NOMO-1 treated with DMSO at 0.1 percent for 48 hours (cell line): ENCODE measurements at regions not wholly inside any gene's neighbourhood (a gene's known extent, or its start where the extent isn't known, plus 50 kb on each side); places are given as distances from the start of the nearest gene placed in this dataset.

Experiments used
- DNase-seq: peaks from one replicate; lab custom pipeline; 2025; ENCODE audit not compliant: unreplicated experiment; lab: John Stamatoyannopoulos, UW

DNA sequence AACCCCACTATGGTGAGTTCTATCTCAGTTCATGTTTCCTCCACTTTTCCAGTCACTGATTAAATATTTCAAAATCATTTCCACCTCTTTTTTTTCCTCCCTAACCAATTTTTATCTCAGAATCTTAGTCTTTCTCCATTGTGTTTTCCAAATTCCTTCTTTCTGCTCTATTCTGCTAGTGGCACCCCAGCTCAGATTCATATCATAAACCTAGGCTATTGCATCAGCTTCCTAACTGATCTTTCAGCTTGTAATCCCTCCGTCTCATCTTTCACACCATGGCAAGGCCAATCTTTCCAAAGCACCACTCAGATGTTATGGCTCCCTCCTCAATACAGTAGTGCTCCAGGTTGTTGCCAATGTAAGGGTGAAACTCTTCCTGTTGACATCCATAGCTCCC lies 631.9 kb downstream of the PLPP3 start:
- no peak for DNase-seq

DNA sequence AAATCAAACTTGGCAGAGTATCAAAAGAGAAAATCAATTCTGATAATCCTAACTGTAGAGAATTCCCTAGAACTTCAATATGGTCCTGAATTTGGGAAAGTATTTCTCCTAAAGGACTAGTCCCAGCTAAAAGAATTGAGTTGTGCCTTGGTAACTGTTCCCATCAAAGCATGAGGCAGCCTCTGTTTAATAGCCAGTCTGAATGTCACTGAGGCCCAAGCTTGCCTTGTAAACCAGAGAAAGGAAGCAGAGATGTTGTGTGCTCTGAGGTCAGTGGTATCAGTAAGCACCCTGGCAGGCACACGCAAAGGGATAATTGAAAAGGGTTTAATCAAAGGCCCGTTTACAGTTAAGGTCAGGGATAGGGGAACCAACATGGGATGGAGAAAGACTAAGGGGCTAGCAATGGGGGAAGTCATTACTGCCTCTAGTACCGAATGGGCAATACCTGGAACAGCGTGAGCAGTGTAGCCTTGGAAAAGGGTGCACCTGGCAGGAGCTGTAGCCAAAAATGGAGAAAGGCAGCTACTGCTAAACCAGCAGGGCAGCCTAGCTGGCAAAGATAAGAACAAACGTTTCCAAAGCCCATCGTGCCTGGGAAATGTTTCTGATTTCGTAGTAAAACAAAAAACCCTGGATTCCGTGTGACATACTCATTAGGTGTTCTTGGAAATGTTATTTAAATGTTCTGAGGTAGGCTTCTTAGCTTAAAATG lies 635.5 kb downstream of the PLPP3 start:
- DNase-seq = no peak

DNA sequence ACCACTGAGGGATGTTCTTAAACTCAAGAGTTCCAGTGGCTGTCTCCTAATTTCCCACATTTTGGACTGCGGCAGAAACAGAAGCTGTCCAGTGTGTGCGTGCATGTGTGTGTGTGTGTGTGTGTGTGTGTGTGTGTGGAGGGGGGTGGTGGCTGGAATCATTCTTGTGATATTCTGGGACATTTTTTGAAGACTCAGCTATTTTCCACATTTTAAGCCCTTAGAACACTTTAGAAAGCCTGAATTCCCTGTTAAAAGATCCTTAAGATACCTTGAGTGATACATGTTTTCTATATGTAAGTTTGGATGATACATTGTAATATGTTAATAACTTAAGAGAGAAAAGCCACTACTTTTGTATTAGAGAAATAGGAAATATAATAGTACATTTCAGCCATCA lies 636.4 kb downstream of the PLPP3 start:
- no peak for DNase-seq

DNA sequence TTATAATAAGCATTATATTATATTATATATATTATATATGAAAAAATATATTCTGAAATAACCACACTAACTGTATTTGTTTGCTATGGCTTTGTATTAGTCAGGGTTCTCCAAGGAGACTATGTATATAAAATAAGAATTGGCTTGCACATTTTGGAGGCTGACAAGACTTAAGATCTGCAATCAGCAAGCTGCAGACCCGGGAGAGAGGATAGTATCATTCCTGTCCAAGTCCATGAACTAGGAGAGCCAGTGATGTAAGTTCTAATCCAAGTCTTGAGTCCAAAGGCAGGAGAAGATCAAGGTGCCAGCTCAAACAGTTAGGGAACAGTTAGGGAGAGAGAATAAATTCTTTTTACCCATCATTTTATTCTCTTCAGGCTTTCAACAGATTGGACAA lies 639.5 kb downstream of the PLPP3 start:
- DNase-seq = no peak

- DNase-seq = no peak
Measured at GRCh38 chr1:55938861-55939260, 640.5 kb downstream of the PLPP3 start.

DNA sequence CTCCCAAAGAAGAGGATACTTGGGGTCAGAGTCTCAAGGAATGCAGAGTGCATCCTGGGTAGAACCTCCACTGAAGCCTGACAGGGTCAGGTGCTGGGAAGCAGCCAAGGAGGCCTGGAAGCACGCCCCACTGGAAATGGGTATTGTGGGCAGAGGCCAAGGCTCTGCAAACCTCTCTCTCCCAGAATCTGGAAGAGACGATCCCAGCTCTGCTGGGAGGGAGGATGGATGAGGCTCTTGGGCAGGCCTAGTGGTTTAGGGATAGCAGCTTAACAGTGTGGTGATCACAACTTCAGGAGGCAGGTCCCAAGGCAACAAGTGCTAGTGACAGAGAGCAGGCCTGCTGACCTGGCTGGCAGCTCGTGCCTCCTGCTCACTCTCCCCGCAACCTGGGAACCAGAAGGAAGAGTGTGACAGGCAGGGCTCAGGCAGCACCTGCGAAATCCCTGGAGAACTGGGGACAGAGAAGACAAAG lies 641.0 kb downstream of the PLPP3 start:
- no peak for DNase-seq

- DNase-seq = no peak
Measured at GRCh38 chr1:55937840-55938375, 641.5 kb downstream of the PLPP3 start.

- no peak for DNase-seq
Measured at GRCh38 chr1:55935236-55935635, 644.1 kb downstream of the PLPP3 start.

DNA sequence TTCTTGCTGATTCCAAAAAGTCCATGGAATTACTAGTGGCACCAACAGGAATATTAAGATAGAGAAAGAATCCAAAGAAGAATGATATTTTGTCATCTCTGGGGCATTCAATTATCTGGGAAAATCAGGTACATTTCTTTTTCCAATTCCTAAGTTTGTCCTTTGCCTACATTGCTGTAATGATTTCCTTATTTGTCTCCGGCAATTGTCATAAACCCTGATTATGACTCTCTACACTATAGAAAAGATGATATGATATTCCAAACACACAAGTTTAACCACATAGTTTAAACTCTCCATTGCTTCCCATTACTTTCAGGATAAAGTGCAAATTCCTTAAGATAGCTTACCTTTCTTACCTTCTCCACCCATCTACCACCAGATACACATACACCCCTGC lies 647.0 kb downstream of the PLPP3 start:
- DNase-seq = no peak

DNA sequence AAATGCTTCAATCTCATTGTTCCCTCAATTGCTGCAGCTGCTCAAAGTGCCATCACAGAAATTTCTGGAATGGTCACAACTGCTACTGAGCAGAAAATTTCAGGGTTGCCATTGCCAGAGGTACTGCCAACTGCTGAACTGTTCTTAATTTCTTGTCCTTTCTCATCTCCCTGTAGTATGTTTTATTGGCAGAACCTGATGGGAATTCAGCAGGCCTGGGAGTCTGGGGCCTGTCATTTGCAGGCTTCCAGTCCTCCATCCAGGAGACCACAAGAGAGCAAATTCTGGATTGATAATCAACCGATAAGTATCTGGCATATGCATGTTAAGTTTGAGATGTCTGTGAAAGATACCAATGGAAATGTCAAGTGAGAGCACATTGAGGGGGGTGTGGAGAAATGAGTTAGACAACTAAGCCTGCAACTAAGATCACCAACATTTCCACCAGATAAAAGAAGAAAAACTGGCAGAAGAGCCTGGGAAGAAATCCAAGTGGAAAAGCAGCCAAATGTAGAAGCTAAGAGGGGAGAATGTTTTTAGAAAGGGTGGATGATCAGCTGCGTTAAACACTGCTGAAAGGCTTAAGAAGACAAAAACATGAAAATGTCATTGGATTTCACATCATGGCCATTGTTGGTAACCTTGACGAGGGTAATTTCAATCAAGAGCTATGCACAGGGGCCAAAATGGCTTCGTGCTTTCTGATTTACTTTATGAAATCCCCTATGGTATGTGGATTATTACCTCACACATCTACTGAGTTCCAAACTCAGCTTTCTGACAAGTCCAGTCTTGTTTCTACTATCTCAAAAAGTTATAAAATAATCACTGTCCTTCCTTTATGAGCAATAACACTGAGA lies 648.1 kb downstream of the PLPP3 start:
- DNase-seq = no peak

- DNase-seq = no peak
Measured at GRCh38 chr1:55929652-55930051, 649.7 kb downstream of the PLPP3 start.

DNA sequence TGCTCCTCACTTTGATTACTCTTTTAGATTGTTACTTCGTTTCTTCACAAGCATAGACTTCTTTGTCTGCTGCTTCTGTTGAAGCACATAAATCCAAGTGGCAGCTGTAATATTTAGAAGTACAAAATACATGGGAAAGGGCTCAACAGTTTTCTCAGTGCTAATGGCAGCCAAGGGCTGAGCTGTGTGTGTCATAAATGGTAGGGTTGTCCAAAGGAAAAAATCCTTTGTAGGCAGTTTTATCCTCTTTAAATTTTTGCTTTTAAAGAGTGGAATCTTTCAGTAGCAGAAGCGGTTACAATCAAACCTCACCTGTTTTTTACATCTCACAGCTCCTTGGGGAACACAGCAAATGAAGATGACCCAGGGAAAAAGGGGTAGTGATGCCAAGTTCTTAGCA lies 650.8 kb downstream of the PLPP3 start:
- DNase-seq = no peak

GRCh38 chr1:55927702-55928290 lies 651.6 kb downstream of the PLPP3 start:
- no peak for DNase-seq

- DNase-seq = no peak
Measured at GRCh38 chr1:55926906-55927471, 652.4 kb downstream of the PLPP3 start.

- no peak for DNase-seq
Measured at GRCh38 chr1:55916907-55917306, 662.5 kb downstream of the PLPP3 start.

GRCh38 chr1:55916481-55916880 lies 662.9 kb downstream of the PLPP3 start:
- DNase-seq = no peak

- no peak for DNase-seq
Measured at GRCh38 chr1:55913565-55913964, 665.8 kb downstream of the PLPP3 start.

- no peak for DNase-seq
Measured at GRCh38 chr1:55912438-55912837, 666.9 kb downstream of the PLPP3 start.

GRCh38 chr1:55904541-55904940 lies 674.8 kb downstream of the PLPP3 start:
- DNase-seq = no peak

- peak; percentile 2 for DNase-seq
Measured at GRCh38 chr1:55898181-55898580, 681.2 kb downstream of the PLPP3 start.

DNA sequence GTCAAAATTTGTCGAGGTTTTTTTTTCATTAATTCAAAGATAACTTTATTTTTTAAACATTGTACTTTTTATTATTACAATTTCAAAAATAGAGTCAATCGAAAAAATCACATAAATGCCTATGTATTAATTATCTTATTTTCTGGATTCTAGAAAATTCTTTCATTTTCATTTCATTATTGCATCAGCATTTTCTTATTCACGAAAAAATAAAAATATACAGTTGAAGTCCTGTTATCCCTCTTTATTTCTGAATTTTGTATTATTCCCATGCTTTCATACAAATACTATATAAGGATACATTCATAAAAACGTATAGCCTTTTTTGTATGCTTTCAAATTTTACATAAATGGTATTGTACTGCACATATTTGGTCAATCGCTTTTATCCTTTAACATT lies 681.0 kb upstream of the USP24 start:
- DNase-seq = no peak
